ENCODE measurements at regions not wholly inside any gene's neighbourhood (a gene's known extent, or its start where the extent isn't known, plus 50 kb on each side); places are given as distances from the start of the nearest gene placed in this dataset.

GRCh38 chr15:77543159-77543882 lies 89.4 kb downstream of the LINGO1 start (continued):
- TF ChIP-seq NFATC3 (IDR thresholded peaks at IDR 0.05) (no peak), MAX (CRISPR knock-in tag; IDR thresholded peaks at IDR 0.05) (peak; percentile 71), RNF2 (IDR thresholded peaks at IDR 0.05) (no peak), SRF (CRISPR knock-in tag; IDR thresholded peaks at IDR 0.05) (no peak), CUX1 (CRISPR knock-in tag; IDR thresholded peaks at IDR 0.05) (no peak), ZBTB7A (IDR thresholded peaks at IDR 0.05; ENCODE audit: borderline replicate concordance, control insufficient read depth, low read depth, low read length) (peak; percentile 83; the same call in 1 of the 2 replicates), E4F1 (CRISPR knock-in tag; IDR thresholded peaks at IDR 0.05; ENCODE audit: borderline replicate concordance) (no peak), NR3C1 (CRISPR knock-in tag; IDR thresholded peaks at IDR 0.05) (no peak), ATF2 (CRISPR knock-in tag; IDR thresholded peaks at IDR 0.05) (no peak), ESRRB (CRISPR knock-in tag; IDR thresholded peaks at IDR 0.05; ENCODE audit: borderline replicate concordance) (no peak), CEBPG (CRISPR knock-in tag; IDR thresholded peaks at IDR 0.05) (no peak), CEBPG (tag; conservative IDR thresholded peaks at IDR 0.05 in 1 of 2, IDR thresholded peaks at IDR 0.05 in 1 of 2) (no peak), CREB3 (tag; conservative IDR thresholded peaks at IDR 0.05; ENCODE audit: low read depth) (no peak)

Measured in K562 (cell line).